Activated B cell treated with CpG ODN at 0.5 μM for 24 hours (primary cell): ENCODE measurements at regions not wholly inside any gene's neighbourhood (a gene's known extent, or its start where the extent isn't known, plus 50 kb on each side); places are given as distances from the start of the nearest gene placed in this dataset.

Source experiments
- ATAC-seq: fragments of 200-7000 bp; cut with Tn5 transposase; one replicate; pipeline ENCODE4 v1.10.0; 2021; ENCODE audit warnings: low read depth, mild to moderate bottlenecking, moderate library complexity
- CTCF ChIA-PET: fragments of 350-600 bp; sonication (Branson Sonifier 250); formaldehyde crosslinking; loops from one replicate; lab custom pipeline; 2021; ENCODE audit warnings: antibody characterized with exemption; lab: Charles Lee
- POLR2A ChIA-PET: fragments of 350-600 bp; sonication (Branson Sonifier 250); formaldehyde crosslinking; loops from one replicate; lab custom pipeline; 2021; ENCODE audit warnings: antibody characterized with exemption; lab: Charles Lee
- DNase-seq: peaks from one replicate; pipeline ENCODE4 v3.0.0; 2022
- H3K27ac Mint-ChIP-seq: one replicate; pipeline ENCODE4 v1.8.0; 2020; ENCODE audit warnings: mixed read lengths
- H3K27me3 Mint-ChIP-seq: one replicate; pipeline ENCODE4 v1.8.0; 2021; ENCODE audit warnings: mixed read lengths
- H3K36me3 Mint-ChIP-seq: one replicate; pipeline ENCODE4 v1.8.0; 2021; ENCODE audit warnings: low read depth, mixed read lengths
- H3K4me1 Mint-ChIP-seq: one replicate; pipeline ENCODE4 v1.8.0; 2021; ENCODE audit warnings: mixed read lengths
- H3K4me3 Mint-ChIP-seq: one replicate; pipeline ENCODE4 v1.8.0; 2020; ENCODE audit warnings: mild to moderate bottlenecking, mixed read lengths
- H3K9me3 Mint-ChIP-seq: one replicate; pipeline ENCODE4 v1.8.0; 2020; ENCODE audit warnings: mixed read lengths
- intact Hi-C: fragments of 100-400 bp; cut with micrococcal nuclease; formaldehyde crosslinking; loops from one replicate; pipeline ENCODE4 v1.15.1; 2024
- TF ChIP-seq, protein P1 (sequence below): fragments of 200-600 bp; IDR thresholded peaks from one replicate; pipeline ENCODE4 v1.8.0; 2022; ENCODE audit warnings: antibody characterized with exemption, mild to moderate bottlenecking

DNA sequence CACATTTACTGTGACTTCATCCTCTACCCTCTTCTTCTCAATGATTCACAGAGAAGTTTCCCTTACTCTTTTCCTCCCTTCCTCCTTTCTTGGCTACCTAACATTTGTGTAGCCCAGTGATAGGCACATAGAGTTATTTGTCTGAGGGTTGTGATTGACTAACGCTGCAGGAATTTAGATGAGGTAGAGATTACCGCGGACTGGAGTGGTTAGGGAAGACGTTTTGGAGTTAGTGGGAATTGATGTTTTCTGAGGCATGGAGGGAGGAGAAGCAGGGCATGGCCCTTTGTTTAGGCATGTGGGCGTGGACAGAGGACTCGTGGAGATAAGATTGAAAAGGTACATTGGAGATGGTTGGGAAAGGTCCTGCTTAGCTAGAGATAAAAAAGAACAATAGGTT, 246.7 kb downstream of the GPAT3 start:
- H3K4me1 Mint-ChIP-seq, result no peaks in the 10 kb centered on the region
- peaks cover 5% of the 10 kb centered on the region for H3K27me3 Mint-ChIP-seq
- H3K9me3 Mint-ChIP-seq, result no peaks in the 10 kb centered on the region
- TF ChIP-seq, protein P1, sequence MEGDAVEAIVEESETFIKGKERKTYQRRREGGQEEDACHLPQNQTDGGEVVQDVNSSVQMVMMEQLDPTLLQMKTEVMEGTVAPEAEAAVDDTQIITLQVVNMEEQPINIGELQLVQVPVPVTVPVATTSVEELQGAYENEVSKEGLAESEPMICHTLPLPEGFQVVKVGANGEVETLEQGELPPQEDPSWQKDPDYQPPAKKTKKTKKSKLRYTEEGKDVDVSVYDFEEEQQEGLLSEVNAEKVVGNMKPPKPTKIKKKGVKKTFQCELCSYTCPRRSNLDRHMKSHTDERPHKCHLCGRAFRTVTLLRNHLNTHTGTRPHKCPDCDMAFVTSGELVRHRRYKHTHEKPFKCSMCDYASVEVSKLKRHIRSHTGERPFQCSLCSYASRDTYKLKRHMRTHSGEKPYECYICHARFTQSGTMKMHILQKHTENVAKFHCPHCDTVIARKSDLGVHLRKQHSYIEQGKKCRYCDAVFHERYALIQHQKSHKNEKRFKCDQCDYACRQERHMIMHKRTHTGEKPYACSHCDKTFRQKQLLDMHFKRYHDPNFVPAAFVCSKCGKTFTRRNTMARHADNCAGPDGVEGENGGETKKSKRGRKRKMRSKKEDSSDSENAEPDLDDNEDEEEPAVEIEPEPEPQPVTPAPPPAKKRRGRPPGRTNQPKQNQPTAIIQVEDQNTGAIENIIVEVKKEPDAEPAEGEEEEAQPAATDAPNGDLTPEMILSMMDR, result no peak
- DNase-seq (no peak), ATAC-seq (no peak)
- ChIA-PET POLR2A (no interaction called here), CTCF (no interaction called here)
- no peak overlapping the region for H3K27ac Mint-ChIP-seq
- no peaks in the 10 kb centered on the region for H3K36me3 Mint-ChIP-seq
- intact Hi-C loops, result no loop called here
- H3K4me3 Mint-ChIP-seq, result no peak overlapping the region

DNA sequence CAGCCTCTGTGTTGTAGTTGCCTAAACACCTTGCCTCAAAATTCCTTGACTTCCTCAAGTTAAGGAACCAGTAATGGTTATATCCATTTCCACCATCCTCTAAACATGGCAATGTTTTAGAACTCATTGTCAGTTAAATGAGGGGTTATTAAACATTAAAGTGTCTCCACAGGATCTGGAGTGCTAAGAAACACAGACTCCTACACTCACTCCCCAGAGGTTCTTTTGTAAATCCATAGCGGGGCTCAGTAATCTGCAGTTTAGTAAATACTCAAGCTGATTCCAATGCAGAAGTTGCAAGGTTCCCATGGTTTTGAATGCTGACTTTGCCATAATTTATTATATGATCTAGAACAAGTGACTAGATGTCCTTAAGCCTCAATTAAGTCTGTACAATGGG, 245.5 kb downstream of the GPAT3 start:
- CTCF ChIA-PET, result no interaction called here
- TF ChIP-seq, protein P1, result no peak

DNA sequence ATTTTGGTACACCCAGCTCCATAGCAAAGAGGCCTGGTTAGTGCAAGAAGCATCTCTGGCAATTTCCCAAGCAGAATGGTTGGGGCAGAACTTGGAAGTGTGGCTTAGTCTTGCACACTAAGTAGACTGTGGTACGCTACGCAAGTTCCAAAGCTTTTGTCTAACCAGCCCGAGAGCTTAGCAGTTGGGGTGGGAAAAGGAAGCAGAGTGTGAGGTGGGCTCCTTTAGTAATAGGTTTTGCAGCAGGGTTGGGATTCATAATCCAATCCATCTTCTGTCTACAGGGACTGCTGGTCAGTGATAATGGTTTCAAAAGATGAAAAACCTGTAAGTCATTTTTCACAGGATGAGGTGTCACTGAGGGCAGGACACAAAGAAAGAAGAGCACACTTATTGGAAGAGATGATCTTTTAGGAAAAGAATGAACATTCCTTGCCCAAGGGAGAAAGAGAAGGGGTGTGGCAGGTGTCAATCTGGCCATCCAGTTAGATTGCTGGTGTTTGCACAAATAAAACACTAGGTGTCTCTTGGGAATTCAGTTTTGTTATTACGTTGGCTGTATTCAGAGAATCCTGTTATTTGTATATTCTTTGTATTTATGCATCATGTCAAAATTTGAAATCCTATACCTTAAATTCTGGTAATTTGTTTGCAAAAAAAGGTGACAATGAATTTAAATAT, 244.3 kb downstream of the GPAT3 start:
- Mint-ChIP-seq H3K36me3 (no peaks in the 10 kb centered on the region), H3K27me3 (peaks cover 7% of the 10 kb centered on the region), H3K27ac (no peak overlapping the region), H3K4me3 (no peak overlapping the region), H3K4me1 (no peaks in the 10 kb centered on the region), H3K9me3 (no peaks in the 10 kb centered on the region)
- no peak for DNase-seq
- ChIA-PET POLR2A (no interaction called here), CTCF (no interaction called here)
- no peak for ATAC-seq
- TF ChIP-seq, protein P1, result no peak
- intact Hi-C loops, result no loop called here

More for the DNA sequence above, 245.5 kb downstream of the GPAT3 start:
- H3K27me3 Mint-ChIP-seq, result peaks cover 7% of the 10 kb centered on the region
- ATAC-seq (no peak), DNase-seq (no peak)
- POLR2A ChIA-PET, result no interaction called here
- H3K36me3 Mint-ChIP-seq, result no peaks in the 10 kb centered on the region
- no peak overlapping the region for H3K4me3 Mint-ChIP-seq
- intact Hi-C loops, result no loop called here
- H3K4me1 Mint-ChIP-seq, result no peaks in the 10 kb centered on the region
- H3K27ac Mint-ChIP-seq, result no peak overlapping the region
- H3K9me3 Mint-ChIP-seq, result no peaks in the 10 kb centered on the region

DNA sequence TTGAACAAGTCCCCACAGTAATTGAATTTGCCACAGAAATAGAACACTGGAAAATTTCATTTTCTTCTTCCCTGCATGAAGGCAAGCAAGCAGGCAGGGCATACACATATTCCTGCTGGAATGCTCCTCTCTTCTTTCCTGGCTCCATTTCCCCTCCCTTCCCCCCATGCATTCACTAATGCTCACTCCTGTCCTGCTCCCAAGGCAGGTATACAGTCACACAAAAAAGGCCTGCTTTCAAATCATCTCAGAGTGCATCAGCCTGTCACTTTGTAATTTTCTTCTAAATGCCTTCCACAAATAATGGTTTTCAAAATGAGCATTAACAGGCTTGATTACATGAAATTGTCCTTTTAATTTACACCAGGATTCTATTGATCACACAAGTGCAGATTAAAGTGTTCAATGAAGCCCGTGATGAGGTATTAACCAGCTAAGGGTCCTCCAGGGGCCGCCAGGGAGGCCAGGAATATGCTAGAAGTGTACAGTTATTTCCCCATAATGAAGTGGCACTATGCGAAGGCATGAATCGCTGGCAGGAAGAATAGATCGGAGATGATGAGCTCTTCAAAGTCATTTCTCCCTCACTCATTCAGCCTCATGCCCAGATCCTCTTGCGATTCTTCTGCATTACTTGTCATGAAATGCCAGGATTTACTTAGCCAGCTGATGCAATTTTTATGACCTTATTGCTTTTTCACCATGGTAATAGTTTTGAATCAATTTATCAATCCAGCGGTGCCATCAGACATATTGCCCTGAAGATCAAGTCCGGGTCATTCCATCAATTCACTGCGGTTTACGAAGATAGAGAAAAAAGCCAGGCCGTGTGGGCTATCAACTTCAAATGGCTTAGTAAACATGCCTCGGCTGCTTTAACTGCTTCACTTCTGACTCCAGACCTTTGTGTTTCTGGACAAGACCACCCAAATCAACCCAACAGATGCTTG, 243.5 kb downstream of the GPAT3 start:
- intact Hi-C loops, result no loop called here
- peaks cover 6% of the 10 kb centered on the region for H3K27me3 Mint-ChIP-seq
- TF ChIP-seq, protein P1, result no peak
- H3K4me3 Mint-ChIP-seq, result no peak overlapping the region
- H3K4me1 Mint-ChIP-seq, result no peaks in the 10 kb centered on the region
- H3K36me3 Mint-ChIP-seq, result no peaks in the 10 kb centered on the region
- DNase-seq, result no peak
- ChIA-PET CTCF (no interaction called here), POLR2A (no interaction called here)
- H3K27ac Mint-ChIP-seq, result no peak overlapping the region
- no peak for ATAC-seq
- H3K9me3 Mint-ChIP-seq, result no peaks in the 10 kb centered on the region

DNA sequence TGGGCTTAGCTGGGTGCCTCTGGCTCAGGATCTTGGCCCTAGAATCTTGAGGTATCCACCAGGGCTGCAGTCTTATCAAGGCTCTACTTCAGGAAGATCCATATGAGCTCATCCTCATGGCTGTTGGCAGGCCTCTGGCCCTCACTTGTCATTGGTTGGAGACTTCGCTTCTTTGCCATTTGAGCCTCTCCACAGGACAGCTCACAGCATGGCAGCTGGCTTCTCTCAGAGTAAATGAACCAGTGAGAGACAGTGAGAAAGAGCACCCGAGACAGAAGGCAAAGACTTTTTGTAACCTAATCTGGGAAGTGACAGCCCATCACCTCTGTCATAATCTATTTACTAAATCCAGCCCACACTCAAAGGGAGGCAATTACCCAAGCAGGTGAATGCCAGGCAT, 236.8 kb downstream of the GPAT3 start:
- ChIA-PET CTCF (no interaction called here), POLR2A (no interaction called here)
- no peaks in the 10 kb centered on the region for H3K36me3 Mint-ChIP-seq
- no peak overlapping the region for H3K27ac Mint-ChIP-seq
- DNase-seq, result no peak
- H3K4me3 Mint-ChIP-seq, result no peak overlapping the region
- TF ChIP-seq, protein P1, result no peak
- H3K4me1 Mint-ChIP-seq, result no peaks in the 10 kb centered on the region
- no peaks in the 10 kb centered on the region for H3K9me3 Mint-ChIP-seq
- H3K27me3 Mint-ChIP-seq, result peaks cover 8% of the 10 kb centered on the region
- no peak for ATAC-seq
- intact Hi-C loops, result no loop called here
